BLaER1 (cell line): ENCODE measurements at regions not wholly inside any gene's neighbourhood (a gene's known extent, or its start where the extent isn't known, plus 50 kb on each side); places are given as distances from the start of the nearest gene placed in this dataset.

Experiments
- H3K27ac ChIP-seq: shearing (Covaris generic); formaldehyde crosslinking; 2 replicates; pipeline ENCODE4 v1.8.1; 2022
- H3K27me3 ChIP-seq: shearing (Covaris generic); formaldehyde crosslinking; 2 replicates; pipeline ENCODE4 v1.8.1; 2022
- H3K36me3 ChIP-seq: shearing (Covaris generic); formaldehyde crosslinking; 2 replicates; pipeline ENCODE4 v1.8.1; 2022
- H3K4me1 ChIP-seq: shearing (Covaris generic); formaldehyde crosslinking; 2 replicates; pipeline ENCODE4 v1.8.1; 2022
- H3K4me2 ChIP-seq: shearing (Covaris generic); formaldehyde crosslinking; 2 replicates; pipeline ENCODE4 v1.8.1; 2022
- H3K4me3 ChIP-seq: shearing (Covaris generic); formaldehyde crosslinking; 2 replicates; pipeline ENCODE4 v1.8.1; 2022
- H3K9ac ChIP-seq: shearing (Covaris generic); formaldehyde crosslinking; 2 replicates; pipeline ENCODE4 v1.8.1; 2022
- H3K9me3 ChIP-seq: shearing (Covaris generic); formaldehyde crosslinking; 2 replicates; pipeline ENCODE4 v1.8.1; 2022
- H4K20me1 ChIP-seq: shearing (Covaris generic); formaldehyde crosslinking; 2 replicates; pipeline ENCODE4 v1.8.1; 2022
- Cebpa-rat ChIP-seq: shearing (Covaris generic); IDR thresholded peaks from 2 replicates; pipeline ENCODE4 v1.8.1; 2022

DNA sequence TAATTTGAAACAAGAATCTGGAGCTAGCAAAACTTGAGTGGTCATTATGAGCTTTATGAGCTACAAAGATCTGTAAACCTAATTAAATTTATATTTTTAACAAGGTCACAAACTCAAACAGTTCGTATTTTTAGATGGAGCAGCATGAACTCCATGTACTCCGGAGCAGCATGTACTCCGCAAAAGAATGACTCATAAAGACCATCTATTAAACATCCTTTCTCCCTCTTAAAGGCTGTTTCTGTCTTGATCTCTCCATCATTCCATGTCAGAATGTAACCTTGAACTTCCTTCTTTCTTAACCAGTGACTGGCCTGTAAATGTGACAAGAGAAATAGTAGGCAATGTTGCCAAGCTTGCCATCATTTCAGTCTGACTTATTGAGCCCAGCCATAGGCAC, 696.9 kb downstream of the ZNF385D start:
- Histone ChIP-seq H3K27ac (no peak overlapping the region), H3K27me3 (no peaks in the 10 kb centered on the region), H3K9me3 (no peaks in the 10 kb centered on the region), H3K4me3 (no peak overlapping the region), H3K36me3 (no peaks in the 10 kb centered on the region), H3K9ac (no peak overlapping the region), H3K4me1 (no peaks in the 10 kb centered on the region), H4K20me1 (no peaks in the 10 kb centered on the region), H3K4me2 (no peak overlapping the region)
- TF ChIP-seq Cebpa-rat: no peak

- Histone ChIP-seq H3K9me3 (no peaks in the 10 kb centered on the region), H3K27ac (no peak overlapping the region), H3K36me3 (no peaks in the 10 kb centered on the region), H3K4me2 (no peak overlapping the region), H3K27me3 (no peaks in the 10 kb centered on the region), H3K9ac (no peak overlapping the region), H3K4me1 (no peaks in the 10 kb centered on the region), H3K4me3 (no peak overlapping the region), H4K20me1 (no peaks in the 10 kb centered on the region)
- TF ChIP-seq Cebpa-rat: no peak
Observed at GRCh38 chr3:21049334-21050062, 701.5 kb downstream of the ZNF385D start.

- Histone ChIP-seq H3K9ac (no peak overlapping the region), H4K20me1 (no peaks in the 10 kb centered on the region), H3K27me3 (no peaks in the 10 kb centered on the region), H3K4me2 (no peak overlapping the region), H3K36me3 (no peaks in the 10 kb centered on the region), H3K27ac (no peak overlapping the region), H3K9me3 (no peaks in the 10 kb centered on the region), H3K4me1 (no peaks in the 10 kb centered on the region), H3K4me3 (no peak overlapping the region)
- TF ChIP-seq Cebpa-rat: no peak
Observed at GRCh38 chr3:21043139-21043538, 707.9 kb downstream of the ZNF385D start.

DNA sequence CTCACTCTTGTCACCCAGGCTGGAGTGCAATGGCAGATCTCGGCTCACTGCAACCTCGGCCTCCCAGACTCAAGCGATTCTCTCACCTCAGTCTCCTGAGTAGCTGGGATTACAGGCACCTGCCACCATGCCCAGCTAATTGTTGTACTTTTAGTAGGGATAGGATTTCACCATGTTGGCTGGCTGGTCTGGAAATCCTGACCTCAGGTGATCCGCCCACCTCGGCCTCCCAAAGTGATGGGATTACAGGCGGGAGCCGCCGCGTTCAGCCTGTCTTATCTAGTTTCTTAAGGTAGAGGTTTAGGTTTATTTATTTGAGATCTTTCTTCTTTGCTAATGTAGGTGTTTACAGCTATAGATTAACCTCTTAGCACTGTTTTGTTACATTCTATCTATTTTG, 708.8 kb downstream of the ZNF385D start:
- H3K4me3 ChIP-seq: no peak overlapping the region
- no peak for TF ChIP-seq Cebpa-rat

DNA sequence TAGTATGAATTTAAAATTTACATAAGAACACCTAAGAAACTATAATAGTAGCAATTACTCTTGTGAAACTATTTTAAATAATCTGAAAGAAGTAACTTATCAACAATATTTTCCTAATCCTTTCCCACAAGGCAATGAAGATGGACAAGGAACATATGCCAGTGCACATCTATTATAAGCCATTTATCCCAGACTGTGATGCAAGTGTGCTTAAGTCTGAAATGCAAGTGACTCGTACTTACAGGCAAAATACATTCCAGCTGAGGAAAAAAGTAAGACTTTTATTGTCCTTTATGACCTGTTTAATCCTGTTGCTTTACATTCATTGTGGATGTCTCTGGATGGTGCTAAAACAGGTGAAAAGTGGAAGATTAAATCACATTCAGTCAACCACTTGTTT, 709.4 kb downstream of the ZNF385D start:
- no peaks in the 10 kb centered on the region for H4K20me1 ChIP-seq
- no peak overlapping the region for H3K27ac ChIP-seq
- no peaks in the 10 kb centered on the region for H3K27me3 ChIP-seq
- no peaks in the 10 kb centered on the region for H3K36me3 ChIP-seq
- H3K9me3 ChIP-seq: no peaks in the 10 kb centered on the region
- H3K4me1 ChIP-seq: no peaks in the 10 kb centered on the region
- no peak overlapping the region for H3K4me3 ChIP-seq
- no peak overlapping the region for H3K4me2 ChIP-seq
- no peak for TF ChIP-seq Cebpa-rat
- no peak overlapping the region for H3K9ac ChIP-seq

More for the DNA sequence above, 708.8 kb downstream of the ZNF385D start:
- Histone ChIP-seq H3K9me3 (no peaks in the 10 kb centered on the region), H4K20me1 (no peaks in the 10 kb centered on the region), H3K36me3 (no peaks in the 10 kb centered on the region), H3K4me1 (no peaks in the 10 kb centered on the region), H3K9ac (no peak overlapping the region), H3K27me3 (no peaks in the 10 kb centered on the region), H3K27ac (no peak overlapping the region), H3K4me2 (no peak overlapping the region)

DNA sequence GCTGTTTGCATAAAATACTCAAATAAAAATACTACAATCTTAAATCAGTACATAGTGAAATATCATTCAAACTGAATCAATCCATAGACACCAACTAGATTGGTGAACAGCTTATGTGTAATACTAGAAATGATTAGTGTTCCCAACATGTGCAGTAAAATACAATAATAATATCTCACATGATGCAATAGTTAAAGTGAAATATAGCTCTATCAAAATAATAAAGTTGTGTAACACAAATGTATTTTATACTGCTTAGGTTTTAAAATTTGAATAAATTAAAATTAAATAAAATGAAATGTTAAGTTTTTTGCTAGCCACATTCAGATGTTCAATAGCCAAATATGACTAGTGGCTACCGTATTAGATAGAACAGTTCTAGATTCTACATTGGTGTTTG, 714.1 kb downstream of the ZNF385D start:
- no peak overlapping the region for H3K27ac ChIP-seq
- no peak overlapping the region for H3K4me3 ChIP-seq
- H3K27me3 ChIP-seq: no peaks in the 10 kb centered on the region
- H3K4me1 ChIP-seq: no peaks in the 10 kb centered on the region
- no peaks in the 10 kb centered on the region for H4K20me1 ChIP-seq
- no peaks in the 10 kb centered on the region for H3K9me3 ChIP-seq
- no peak for TF ChIP-seq Cebpa-rat
- H3K9ac ChIP-seq: no peak overlapping the region
- no peaks in the 10 kb centered on the region for H3K36me3 ChIP-seq
- H3K4me2 ChIP-seq: no peak overlapping the region

- Histone ChIP-seq H3K36me3 (no peaks in the 10 kb centered on the region), H4K20me1 (no peaks in the 10 kb centered on the region), H3K27ac (no peak overlapping the region), H3K4me2 (no peak overlapping the region), H3K4me1 (no peaks in the 10 kb centered on the region), H3K9me3 (no peaks in the 10 kb centered on the region), H3K27me3 (no peaks in the 10 kb centered on the region), H3K9ac (no peak overlapping the region), H3K4me3 (no peak overlapping the region)
- TF ChIP-seq Cebpa-rat: no peak
Observed at GRCh38 chr3:21028412-21028811, 722.6 kb downstream of the ZNF385D start.

DNA sequence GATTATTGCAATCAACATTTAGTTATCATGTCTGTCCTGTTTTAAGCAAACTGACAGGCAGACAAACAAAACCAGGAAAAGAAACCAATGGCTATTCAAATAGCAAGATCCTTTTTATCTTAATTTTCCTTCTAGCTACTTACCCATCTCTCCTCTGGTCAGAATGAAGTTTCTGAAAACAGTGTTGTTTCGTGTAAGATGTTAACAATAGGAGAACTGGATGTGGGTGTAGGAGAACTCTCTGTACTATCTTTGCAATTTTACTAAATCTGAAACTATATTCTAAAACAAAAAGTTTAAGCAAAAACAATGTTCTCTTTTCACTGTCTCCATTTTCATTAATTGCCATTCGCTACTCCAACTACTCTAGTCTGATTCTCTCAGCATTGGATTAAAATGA, 726.4 kb downstream of the ZNF385D start:
- H3K4me3 ChIP-seq: no peak overlapping the region
- no peak for TF ChIP-seq Cebpa-rat
- no peaks in the 10 kb centered on the region for H3K27me3 ChIP-seq
- no peaks in the 10 kb centered on the region for H4K20me1 ChIP-seq
- H3K36me3 ChIP-seq: no peaks in the 10 kb centered on the region
- H3K27ac ChIP-seq: no peak overlapping the region
- H3K4me1 ChIP-seq: peaks cover 14% of the 10 kb centered on the region
- H3K4me2 ChIP-seq: no peak overlapping the region
- H3K9me3 ChIP-seq: no peaks in the 10 kb centered on the region
- H3K9ac ChIP-seq: no peak overlapping the region

DNA sequence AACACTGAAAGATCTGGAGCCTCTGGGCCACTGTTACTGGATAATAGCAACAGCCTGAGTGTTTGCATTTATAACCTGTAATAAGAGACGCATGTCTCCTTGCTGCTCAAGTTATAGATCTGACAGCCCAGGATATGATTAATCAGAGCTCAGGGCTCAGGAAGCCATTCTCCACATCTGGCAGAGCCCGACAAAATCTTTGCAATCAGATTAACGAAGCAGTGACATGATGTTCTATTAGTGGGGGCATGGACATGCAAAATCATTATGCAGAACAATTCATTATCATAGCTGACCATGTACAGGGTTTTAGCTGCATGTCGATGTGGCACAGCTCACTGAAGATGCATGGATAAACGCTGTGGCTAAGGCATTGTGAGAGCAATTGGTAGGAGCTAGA, 730.3 kb downstream of the ZNF385D start:
- Histone ChIP-seq H3K27me3 (no peaks in the 10 kb centered on the region), H3K36me3 (no peaks in the 10 kb centered on the region), H3K4me3 (no peak overlapping the region), H3K4me1 (peaks cover 20% of the 10 kb centered on the region), H3K9me3 (peaks cover 12% of the 10 kb centered on the region; the same call in 1 of the 2 replicates), H3K4me2 (peak overlapping the region; percentile 32; the same call in 1 of the 2 replicates), H3K9ac (no peak overlapping the region), H4K20me1 (no peaks in the 10 kb centered on the region), H3K27ac (no peak overlapping the region)
- no peak for TF ChIP-seq Cebpa-rat

DNA sequence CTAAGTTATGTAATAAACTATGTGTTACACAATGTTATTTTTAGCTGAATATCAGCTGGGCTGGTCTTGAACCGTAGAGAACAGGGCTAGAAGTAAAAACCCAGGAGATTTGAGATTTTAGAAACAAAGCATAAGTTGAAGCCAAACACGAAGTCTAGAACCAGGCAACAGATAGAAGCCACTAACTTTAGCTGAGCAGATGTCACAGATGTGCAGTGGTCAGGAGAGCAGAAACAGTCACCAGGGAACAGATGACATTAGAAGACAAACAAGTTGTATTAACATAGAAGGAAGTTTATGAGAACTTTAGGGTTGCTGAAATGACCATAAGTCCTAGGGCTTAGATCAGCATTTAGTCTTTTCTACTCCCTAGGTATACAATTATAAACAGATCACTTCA, 731.0 kb downstream of the ZNF385D start:
- H4K20me1 ChIP-seq: no peaks in the 10 kb centered on the region
- H3K4me2 ChIP-seq: peak overlapping the region; percentile 32
- H3K9ac ChIP-seq: no peak overlapping the region
- H3K36me3 ChIP-seq: no peaks in the 10 kb centered on the region
- H3K4me1 ChIP-seq: peaks cover 20% of the 10 kb centered on the region
- H3K27ac ChIP-seq: no peak overlapping the region
- no peak overlapping the region for H3K4me3 ChIP-seq
- H3K27me3 ChIP-seq: no peaks in the 10 kb centered on the region
- TF ChIP-seq Cebpa-rat: no peak
- H3K9me3 ChIP-seq: peaks cover 12% of the 10 kb centered on the region; the same call in 1 of the 2 replicates
